CD4-positive, alpha-beta T cell (primary cell): ENCODE measurements at regions not wholly inside any gene's neighbourhood (a gene's known extent, or its start where the extent isn't known, plus 50 kb on each side); places are given as distances from the start of the nearest gene placed in this dataset.

Source experiments
- ATAC-seq: fragments of 200-7000 bp; cut with Tn5 transposase; one replicate; pipeline ENCODE4 v1.10.0; 2022; ENCODE audit warnings: mild to moderate bottlenecking; ENCODE audit not compliant: poor library complexity
- CTCF ChIA-PET: fragments of 350-600 bp; sonication (Branson Sonifier 250); formaldehyde crosslinking; loops from one replicate; lab custom pipeline; 2021; ENCODE audit warnings: antibody characterized with exemption, inconsistent platforms; lab: Charles Lee
- POLR2A ChIA-PET: fragments of 350-600 bp; sonication (Branson Sonifier 250); formaldehyde crosslinking; loops from one replicate; lab custom pipeline; 2021; ENCODE audit warnings: antibody characterized with exemption, inconsistent platforms; lab: Charles Lee
- DNase-seq, 14 experiments: peaks; one replicate each; pipeline ENCODE4 v3.0.0-alpha.2; 2013 to 2020; ENCODE audit warnings: mixed read lengths in 2 of 14
- H3K27ac ChIP-seq, 2 donors: one replicate each; pipeline versions ENCODE4 v1.5.1 to v1.7.0; 2013; ENCODE audit warnings: low read length in 2 of 2, low read depth in 1 of 2, mild to moderate bottlenecking in 1 of 2
- H3K27me3 ChIP-seq, 2 experiments: 1 replicate in 1 of 2; 2 replicates in 1 of 2; pipeline versions ENCODE4 v1.6.1 to v1.7.0; 2013; ENCODE audit warnings: low read length in 2 of 2, control low read depth in 1 of 2, mild to moderate bottlenecking in 1 of 2, moderate library complexity in 1 of 2; ENCODE audit not compliant: insufficient read depth in 2 of 2, control insufficient read depth in 1 of 2
- H3K36me3 ChIP-seq: one replicate; pipeline ENCODE4 v1.6.1; 2013; ENCODE audit warnings: low read length, control low read depth; ENCODE audit not compliant: insufficient read depth
- H3K4me1 ChIP-seq: one replicate; pipeline ENCODE4 v1.6.1; 2013; ENCODE audit warnings: low read length, control low read depth; ENCODE audit not compliant: insufficient read depth
- H3K4me3 ChIP-seq: one replicate; pipeline ENCODE4 v1.5.1; 2013; ENCODE audit warnings: mild to moderate bottlenecking, low read length, moderate library complexity
- H3K9me3 ChIP-seq, 2 experiments: 1 replicate in 1 of 2; 2 replicates in 1 of 2; pipeline versions ENCODE4 v1.6.1 to v1.7.0; 2013; ENCODE audit warnings: low read length in 2 of 2, mild to moderate bottlenecking in 2 of 2, control low read depth in 1 of 2, moderate library complexity in 1 of 2; ENCODE audit not compliant: control insufficient read depth in 1 of 2, insufficient read depth in 1 of 2
- H3K27ac Mint-ChIP-seq: one replicate; pipeline ENCODE4 v1.8.0; 2020; ENCODE audit warnings: mixed read lengths
- H3K27me3 Mint-ChIP-seq: one replicate; pipeline ENCODE4 v1.8.0; 2021; ENCODE audit warnings: mixed read lengths
- H3K36me3 Mint-ChIP-seq: one replicate; pipeline ENCODE4 v1.8.0; 2021; ENCODE audit warnings: low read depth, mixed read lengths
- H3K4me1 Mint-ChIP-seq: one replicate; pipeline ENCODE4 v1.8.0; 2021; ENCODE audit warnings: low read depth, mixed read lengths
- H3K4me3 Mint-ChIP-seq: one replicate; pipeline ENCODE4 v1.8.0; 2020; ENCODE audit warnings: mild to moderate bottlenecking, mixed read lengths
- H3K9me3 Mint-ChIP-seq: one replicate; pipeline ENCODE4 v1.8.0; 2020; ENCODE audit warnings: mixed read lengths
- CTCF ChIP-seq: fragments of 200-600 bp; IDR thresholded peaks from one replicate; pipeline ENCODE4 v1.8.0; 2022; ENCODE audit warnings: antibody characterized with exemption, mild to moderate bottlenecking
- intact Hi-C, 2 experiments: fragments of 100-400 bp; cut with DNase I in 1 of 2; cut with micrococcal nuclease in 1 of 2; formaldehyde crosslinking; loops; one replicate each; pipeline versions ENCODE4 v1.15.1 to v1.9.0; 2023 to 2025; cut with DNase I, micrococcal nuclease

- Histone ChIP-seq H3K9me3 (no peaks in the 10 kb centered on the region), H3K27ac (no peak overlapping the region), H3K4me3 (no peak overlapping the region), H3K27me3 (no peaks in the 10 kb centered on the region), H3K4me1 (no peaks in the 10 kb centered on the region), H3K36me3 (no peaks in the 10 kb centered on the region)
- Mint-ChIP-seq H3K27ac (no peak overlapping the region), H3K9me3 (peaks cover 6% of the 10 kb centered on the region), H3K36me3 (no peaks in the 10 kb centered on the region), H3K27me3 (no peaks in the 10 kb centered on the region), H3K4me1 (no peaks in the 10 kb centered on the region), H3K4me3 (no peak overlapping the region)
- intact Hi-C loops = no loop called here
- TF ChIP-seq CTCF = no peak
- DNase-seq (no peak), ATAC-seq (no peak)
- CTCF ChIA-PET = no interaction called here
- POLR2A ChIA-PET = no interaction called here
Observed at GRCh38 chrX:79573760-79574159, 206.6 kb upstream of the ITM2A start.

- no peaks in the 10 kb centered on the region for H3K4me1 ChIP-seq
- intact Hi-C loops = no loop called here
- no peaks in the 10 kb centered on the region for H3K36me3 Mint-ChIP-seq
Observed at GRCh38 chrX:79572566-79572965, 205.4 kb upstream of the ITM2A start.

DNA sequence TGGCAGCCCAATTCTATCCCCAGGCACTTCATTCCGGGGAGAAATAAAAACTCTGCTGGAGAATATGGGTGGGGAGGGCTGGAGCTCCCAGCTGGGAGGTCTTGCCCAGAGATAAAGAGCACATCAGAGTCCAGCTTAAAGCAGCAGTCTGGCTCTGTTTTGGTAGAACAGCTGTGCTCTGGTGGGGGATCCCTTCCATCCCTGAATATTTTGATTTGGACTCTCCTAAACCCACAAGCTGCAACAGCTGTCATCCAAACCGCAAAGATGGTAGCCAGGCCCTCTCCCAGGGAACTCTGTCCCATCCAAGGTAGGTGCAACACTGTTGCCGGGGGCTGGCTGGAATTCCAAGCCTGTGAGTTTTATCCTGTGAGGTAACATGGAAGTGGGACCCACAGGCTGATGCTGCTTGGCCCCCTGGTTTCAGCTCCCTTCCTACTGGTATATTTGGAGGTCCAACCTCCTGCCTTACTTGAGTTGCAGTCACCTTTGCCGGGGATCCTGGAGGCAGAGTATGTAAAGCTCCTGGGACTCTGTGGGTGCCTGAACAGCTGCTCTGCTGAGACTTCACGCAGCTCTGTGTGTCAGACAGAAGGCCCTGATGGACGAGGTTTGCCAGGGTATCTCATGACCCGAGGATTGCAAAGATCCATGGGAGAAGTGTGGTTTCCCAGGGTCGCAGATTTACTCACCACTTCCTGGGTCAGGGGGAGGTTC lies 203.5 kb upstream of the ITM2A start:
- ChIA-PET POLR2A (no interaction called here), CTCF (no interaction called here)
- Histone ChIP-seq H3K36me3 (no peaks in the 10 kb centered on the region), H3K27ac (no peak overlapping the region), H3K4me1 (no peaks in the 10 kb centered on the region), H3K4me3 (no peak overlapping the region), H3K27me3 (no peaks in the 10 kb centered on the region), H3K9me3 (no peaks in the 10 kb centered on the region)
- Mint-ChIP-seq H3K9me3 (peaks cover 10% of the 10 kb centered on the region), H3K4me1 (no peaks in the 10 kb centered on the region), H3K27me3 (peaks cover 6% of the 10 kb centered on the region), H3K4me3 (no peak overlapping the region), H3K27ac (no peak overlapping the region), H3K36me3 (no peaks in the 10 kb centered on the region)
- ATAC-seq = no peak
- intact Hi-C loops = no loop called here
- no peak for TF ChIP-seq CTCF
- no peak for DNase-seq

More at GRCh38 chrX:79572566-79572965, 205.4 kb upstream of the ITM2A start:
- Mint-ChIP-seq H3K27ac (no peak overlapping the region), H3K4me3 (no peak overlapping the region), H3K27me3 (peaks cover 2% of the 10 kb centered on the region), H3K4me1 (no peaks in the 10 kb centered on the region), H3K9me3 (peaks cover 10% of the 10 kb centered on the region)
- POLR2A ChIA-PET = no interaction called here
- Histone ChIP-seq H3K27ac (no peak overlapping the region), H3K27me3 (no peaks in the 10 kb centered on the region), H3K36me3 (no peaks in the 10 kb centered on the region), H3K9me3 (no peaks in the 10 kb centered on the region), H3K4me3 (no peak overlapping the region)
- ATAC-seq = no peak
- no peak for DNase-seq
- CTCF ChIA-PET = no interaction called here
- no peak for TF ChIP-seq CTCF
